ENCODE measurements at regions not wholly inside any gene's neighbourhood (a gene's known extent, or its start where the extent isn't known, plus 50 kb on each side); places are given as distances from the start of the nearest gene placed in this dataset.
A peak's percentile ranks its signal among the peaks of the same experiment; 100 is the strongest.

- no peak for DNase-seq (ENCODE audit: low read depth, low spot score)
Measured at GRCh38 chr16:27681681-27682080, 131.7 kb downstream of the KATNIP start.

- no peak for DNase-seq (ENCODE audit: low read depth, low spot score)
Measured at GRCh38 chr16:27684047-27684446, 134.1 kb downstream of the KATNIP start.

GRCh38 chr16:27685807-27686206 lies 135.9 kb downstream of the KATNIP start:
- DNase-seq (ENCODE audit: low read depth, low spot score): no peak

GRCh38 chr16:27686926-27687325 lies 137.0 kb downstream of the KATNIP start:
- DNase-seq (ENCODE audit: low read depth, low spot score): no peak

- DNase-seq (ENCODE audit: low read depth, low spot score): no peak
Measured at GRCh38 chr16:27687605-27688004, 137.7 kb downstream of the KATNIP start.

- no peak for DNase-seq (ENCODE audit: low read depth, low spot score)
Measured at GRCh38 chr16:27689711-27690110, 139.8 kb downstream of the KATNIP start.

- no peak for DNase-seq (ENCODE audit: low read depth, low spot score)
Measured at GRCh38 chr16:27690608-27691007, 140.7 kb downstream of the KATNIP start.

GRCh38 chr16:27691721-27692120 lies 141.8 kb downstream of the KATNIP start:
- DNase-seq (ENCODE audit: low read depth, low spot score): no peak

- DNase-seq (ENCODE audit: low read depth, low spot score): no peak
Measured at GRCh38 chr16:27692576-27692975, 142.6 kb downstream of the KATNIP start.

- DNase-seq (ENCODE audit: low read depth, low spot score): no peak
Measured at GRCh38 chr16:27695161-27695560, 145.2 kb downstream of the KATNIP start.

GRCh38 chr16:27698266-27698665 lies 148.3 kb downstream of the KATNIP start:
- peak; percentile 86 for DNase-seq (ENCODE audit: low read depth, low spot score)

GRCh38 chr16:27698746-27699145 lies 148.8 kb downstream of the KATNIP start:
- DNase-seq (ENCODE audit: low read depth, low spot score): no peak

- no peak for DNase-seq (ENCODE audit: low read depth, low spot score)
Measured at GRCh38 chr16:27699540-27699939, 149.6 kb downstream of the KATNIP start.

- DNase-seq (ENCODE audit: low read depth, low spot score): no peak
Measured at GRCh38 chr16:27700304-27700995, 150.5 kb downstream of the KATNIP start.

- DNase-seq (ENCODE audit: low read depth, low spot score): no peak
Measured at GRCh38 chr16:27701381-27701780, 151.4 kb downstream of the KATNIP start.

GRCh38 chr16:27703121-27703520 lies 153.2 kb downstream of the KATNIP start:
- no peak for DNase-seq (ENCODE audit: low read depth, low spot score)

- DNase-seq (ENCODE audit: low read depth, low spot score): no peak
Measured at GRCh38 chr16:27703545-27703944, 153.6 kb downstream of the KATNIP start.

- DNase-seq (ENCODE audit: low read depth, low spot score): no peak
Measured at GRCh38 chr16:27704252-27704651, 154.3 kb downstream of the KATNIP start.

- DNase-seq (ENCODE audit: low read depth, low spot score): no peak
Measured at GRCh38 chr16:27706156-27706865, 156.4 kb downstream of the KATNIP start.

GRCh38 chr16:27706866-27707685 lies 157.1 kb downstream of the KATNIP start:
- no peak for DNase-seq (ENCODE audit: low read depth, low spot score)

- no peak for DNase-seq (ENCODE audit: low read depth, low spot score)
Measured at GRCh38 chr16:27708651-27709050, 158.7 kb downstream of the KATNIP start.

- peak; percentile 81 for DNase-seq (ENCODE audit: low read depth, low spot score)
Measured at GRCh38 chr16:27712251-27712711, 162.3 kb downstream of the KATNIP start.
